GM12872 (cell line): ENCODE measurements at regions not wholly inside any gene's neighbourhood (a gene's known extent, or its start where the extent isn't known, plus 50 kb on each side); places are given as distances from the start of the nearest gene placed in this dataset.

Experiments
- TF ChIP-seq, protein P1 (sequence below): IDR thresholded peaks from 3 replicates; pipeline ENCODE4 v1.5.1; 2011; ENCODE audit warnings: low read depth, mild to moderate bottlenecking, low read length, moderate library complexity; ENCODE audit not compliant: insufficient read depth

DNA sequence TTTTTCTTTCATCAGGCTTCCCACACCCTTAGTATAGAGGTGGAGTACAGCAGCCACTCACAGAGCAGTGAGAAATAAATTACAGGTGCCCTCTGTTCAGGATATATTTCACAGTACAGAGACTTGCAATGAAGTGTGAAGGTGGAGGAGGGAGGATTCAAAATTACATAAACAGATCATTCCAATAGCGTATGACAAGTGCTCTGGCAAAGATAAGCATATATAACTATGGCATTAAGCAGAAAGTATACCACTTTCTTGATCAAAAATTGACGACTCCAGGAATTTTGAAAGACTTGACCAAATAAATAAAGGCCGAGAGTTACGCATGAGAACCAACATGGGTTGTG is 108.7 kb downstream of the GPX5 start:
- TF ChIP-seq, protein P1, sequence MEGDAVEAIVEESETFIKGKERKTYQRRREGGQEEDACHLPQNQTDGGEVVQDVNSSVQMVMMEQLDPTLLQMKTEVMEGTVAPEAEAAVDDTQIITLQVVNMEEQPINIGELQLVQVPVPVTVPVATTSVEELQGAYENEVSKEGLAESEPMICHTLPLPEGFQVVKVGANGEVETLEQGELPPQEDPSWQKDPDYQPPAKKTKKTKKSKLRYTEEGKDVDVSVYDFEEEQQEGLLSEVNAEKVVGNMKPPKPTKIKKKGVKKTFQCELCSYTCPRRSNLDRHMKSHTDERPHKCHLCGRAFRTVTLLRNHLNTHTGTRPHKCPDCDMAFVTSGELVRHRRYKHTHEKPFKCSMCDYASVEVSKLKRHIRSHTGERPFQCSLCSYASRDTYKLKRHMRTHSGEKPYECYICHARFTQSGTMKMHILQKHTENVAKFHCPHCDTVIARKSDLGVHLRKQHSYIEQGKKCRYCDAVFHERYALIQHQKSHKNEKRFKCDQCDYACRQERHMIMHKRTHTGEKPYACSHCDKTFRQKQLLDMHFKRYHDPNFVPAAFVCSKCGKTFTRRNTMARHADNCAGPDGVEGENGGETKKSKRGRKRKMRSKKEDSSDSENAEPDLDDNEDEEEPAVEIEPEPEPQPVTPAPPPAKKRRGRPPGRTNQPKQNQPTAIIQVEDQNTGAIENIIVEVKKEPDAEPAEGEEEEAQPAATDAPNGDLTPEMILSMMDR = no peak

- TF ChIP-seq, protein P1 = no peak
Observed at GRCh38 chr6:28634761-28635546, 109.3 kb downstream of the GPX5 start.

DNA sequence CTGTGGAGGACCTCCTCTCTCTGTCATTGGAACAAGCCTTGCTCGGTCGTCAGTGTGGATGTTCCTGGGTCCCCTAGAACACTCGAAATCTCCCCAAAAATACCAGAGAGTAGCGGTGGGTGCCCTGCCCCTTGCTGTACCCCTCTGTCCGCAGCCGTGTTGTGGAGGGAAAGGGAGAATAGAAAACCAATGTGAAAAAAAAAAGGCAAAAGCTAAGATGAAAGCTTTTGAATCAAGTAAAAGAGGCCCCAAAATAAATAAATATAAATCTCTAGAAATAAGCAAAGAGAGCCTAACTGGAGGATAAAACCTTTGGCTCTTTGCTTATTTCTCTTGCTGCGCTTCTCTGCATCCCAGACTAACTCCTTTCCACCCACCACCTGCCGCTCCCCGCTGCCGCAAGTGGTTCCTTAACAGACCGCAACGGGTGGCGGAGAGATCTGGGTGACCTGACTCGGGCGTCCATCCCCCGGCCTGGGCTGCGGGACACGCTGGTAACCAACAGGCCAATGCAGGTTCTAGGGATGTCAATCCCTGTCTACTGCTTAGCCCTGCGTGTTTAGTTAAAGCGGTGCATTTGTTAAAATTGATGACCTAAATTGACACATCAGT is 110.0 kb downstream of the GPX5 start:
- TF ChIP-seq, protein P1 = no peak

- TF ChIP-seq, protein P1 = no peak
Observed at GRCh38 chr6:28638787-28639430, 113.2 kb downstream of the GPX5 start.

DNA sequence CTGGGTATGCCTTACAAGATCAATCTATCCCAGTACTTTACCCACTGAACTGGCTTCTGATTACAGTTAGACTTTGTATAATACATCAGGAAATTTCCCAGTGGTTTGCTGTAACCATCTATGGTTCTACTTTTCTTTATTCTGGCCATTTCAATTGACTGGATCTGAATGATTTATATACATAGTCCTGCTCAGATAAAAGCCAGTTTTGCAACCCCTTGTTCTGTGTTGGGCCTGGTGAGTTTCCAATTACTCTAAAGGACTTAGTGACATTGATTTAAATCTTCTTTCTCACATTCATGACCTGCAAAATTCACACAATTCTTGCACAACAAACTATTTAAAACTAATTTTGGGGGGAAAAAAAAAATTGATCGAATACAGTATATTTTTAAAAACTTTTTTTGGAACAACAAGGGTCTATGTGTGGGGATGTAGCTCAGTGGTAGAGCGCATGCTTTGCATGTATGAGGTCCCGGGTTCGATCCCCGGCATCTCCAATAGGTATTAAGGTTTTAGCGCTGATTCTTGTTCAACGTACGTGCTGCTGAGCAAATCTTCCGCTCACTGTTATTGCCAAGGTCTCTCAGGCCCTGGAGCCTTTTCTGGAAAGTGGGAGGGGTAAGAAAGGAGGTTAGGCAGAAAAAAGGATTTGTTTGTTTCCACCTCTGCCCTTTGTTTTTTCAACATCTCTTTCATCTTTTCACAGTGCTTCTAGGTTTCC is 117.5 kb downstream of the GPX5 start:
- TF ChIP-seq, protein P1 = no peak

DNA sequence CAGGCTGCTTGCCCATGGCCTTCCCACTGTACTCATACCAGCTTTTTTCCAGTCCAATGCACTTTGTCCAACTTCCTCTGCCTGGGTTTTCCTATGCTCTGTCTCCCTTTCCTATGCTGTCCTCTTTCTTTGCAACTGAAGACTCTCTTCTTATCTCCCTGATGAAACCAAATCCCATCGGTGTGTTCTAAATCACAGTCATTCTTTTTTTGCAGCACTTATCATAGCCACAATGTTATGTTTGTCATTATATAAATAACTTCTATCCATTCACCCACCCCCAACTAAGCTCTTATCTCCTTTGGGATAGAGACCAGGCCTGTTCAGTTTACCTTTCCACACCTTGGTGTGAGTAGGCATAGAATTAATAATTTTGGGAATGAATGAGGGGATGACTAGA is 121.0 kb downstream of the GPX5 start:
- TF ChIP-seq, protein P1 = no peak
